NCI-H1092 treated with DMSO at 0.1 percent for 48 hours (cell line): ENCODE measurements at regions not wholly inside any gene's neighbourhood (a gene's known extent, or its start where the extent isn't known, plus 50 kb on each side); places are given as distances from the start of the nearest gene placed in this dataset.
A peak's percentile ranks its signal among the peaks of the same experiment; 100 is the strongest.
"Not testable (repeated sequence)": the region's sequence is repeated elsewhere in the genome, so short reads cannot be mapped to it uniquely, and the experiment has no call there.

Source experiments
- DNase-seq: peaks from one replicate; lab custom pipeline; 2025; lab: John Stamatoyannopoulos, UW

GRCh38 chr1:232352366-232352765, 277.6 kb downstream of the SIPA1L2 start:
- no peak for DNase-seq

DNA sequence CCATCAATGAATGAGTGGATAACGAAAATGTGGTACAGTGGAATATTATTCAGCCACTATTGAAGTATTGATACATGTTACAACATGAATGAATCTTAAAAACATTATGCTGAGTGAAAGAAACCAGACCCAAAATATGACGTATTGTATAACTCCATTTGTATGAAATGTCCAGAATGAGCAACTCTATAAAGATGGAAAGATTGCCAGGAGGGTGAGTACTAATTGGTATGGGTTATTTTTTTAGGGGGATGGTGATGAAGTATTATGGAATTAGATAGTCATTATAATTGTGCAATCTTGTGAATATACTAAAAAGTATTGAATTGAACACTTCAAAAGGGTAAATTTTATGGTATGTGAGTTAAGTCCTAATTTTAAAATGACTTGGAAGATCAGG, 278.6 kb downstream of the SIPA1L2 start:
- no peak for DNase-seq

GRCh38 chr1:232346844-232347243, 283.1 kb downstream of the SIPA1L2 start:
- DNase-seq, result no peak

DNA sequence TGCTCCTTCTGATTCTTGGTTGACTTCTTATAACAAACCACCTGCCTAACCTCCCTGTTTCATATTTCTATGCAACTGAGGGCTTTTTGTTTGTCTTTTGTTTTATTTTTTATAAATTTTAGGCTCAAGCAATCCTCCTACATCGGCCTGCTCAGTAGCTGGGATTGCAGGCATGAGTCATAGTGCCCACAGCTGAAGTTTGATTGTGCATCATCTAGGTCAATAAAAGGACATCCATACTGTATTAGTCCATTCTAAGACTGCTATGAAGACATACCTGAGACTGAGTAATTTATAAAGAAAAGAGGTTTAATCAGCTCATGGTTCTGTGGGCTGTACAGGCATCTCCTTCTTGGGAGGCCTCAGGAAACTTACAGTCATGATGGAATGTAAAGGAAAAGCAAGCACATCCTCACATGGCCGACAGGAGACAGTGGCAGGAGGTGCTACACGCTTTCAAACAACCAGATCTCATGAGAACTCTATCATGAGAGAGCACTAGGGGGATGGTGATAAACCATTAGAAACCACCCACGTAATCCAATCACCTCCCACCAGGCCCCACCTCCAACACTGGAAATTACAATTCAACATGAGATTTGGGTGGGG, 285.0 kb downstream of the SIPA1L2 start:
- no peak for DNase-seq

DNA sequence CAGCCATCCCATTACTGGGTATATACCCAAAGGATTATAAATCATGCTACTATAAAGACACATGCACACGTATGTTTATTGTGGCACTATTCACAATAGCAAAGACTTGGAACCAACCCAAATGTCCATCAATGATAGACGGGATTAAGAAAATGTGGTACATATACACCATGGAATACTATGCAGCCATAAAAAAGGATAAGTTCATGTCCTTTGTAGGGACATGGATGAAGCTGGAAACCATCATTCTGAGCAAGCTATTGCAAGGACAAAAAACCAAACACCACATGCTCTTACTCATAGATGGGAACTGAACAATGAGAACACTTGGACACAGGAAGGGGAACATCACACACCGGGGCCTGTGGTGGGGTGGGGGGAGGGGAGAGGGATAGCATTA, 285.7 kb downstream of the SIPA1L2 start:
- not testable (repeated sequence) for DNase-seq

GRCh38 chr1:232340446-232340845, 289.5 kb downstream of the SIPA1L2 start:
- DNase-seq, result no peak

DNA sequence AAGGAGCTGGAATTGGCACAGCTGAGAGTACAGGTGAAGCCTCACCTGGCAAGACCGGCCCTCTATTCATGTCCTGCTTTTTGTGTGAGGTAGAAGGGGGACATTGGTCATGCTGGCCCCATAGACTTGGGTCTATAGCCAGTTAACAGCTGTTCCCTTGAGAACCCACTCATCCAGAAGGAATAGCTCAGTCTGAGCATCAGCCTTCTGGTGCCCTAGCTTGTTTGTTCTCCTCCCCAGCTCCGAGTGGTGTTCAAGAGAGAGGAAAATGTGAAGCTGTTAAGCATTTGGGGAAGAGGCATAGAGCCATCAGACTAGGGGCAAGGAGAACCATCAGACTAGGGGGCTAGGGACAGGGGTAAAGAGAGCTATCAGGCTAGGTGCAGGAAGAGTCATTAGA, 290.9 kb downstream of the SIPA1L2 start:
- DNase-seq, result no peak

DNA sequence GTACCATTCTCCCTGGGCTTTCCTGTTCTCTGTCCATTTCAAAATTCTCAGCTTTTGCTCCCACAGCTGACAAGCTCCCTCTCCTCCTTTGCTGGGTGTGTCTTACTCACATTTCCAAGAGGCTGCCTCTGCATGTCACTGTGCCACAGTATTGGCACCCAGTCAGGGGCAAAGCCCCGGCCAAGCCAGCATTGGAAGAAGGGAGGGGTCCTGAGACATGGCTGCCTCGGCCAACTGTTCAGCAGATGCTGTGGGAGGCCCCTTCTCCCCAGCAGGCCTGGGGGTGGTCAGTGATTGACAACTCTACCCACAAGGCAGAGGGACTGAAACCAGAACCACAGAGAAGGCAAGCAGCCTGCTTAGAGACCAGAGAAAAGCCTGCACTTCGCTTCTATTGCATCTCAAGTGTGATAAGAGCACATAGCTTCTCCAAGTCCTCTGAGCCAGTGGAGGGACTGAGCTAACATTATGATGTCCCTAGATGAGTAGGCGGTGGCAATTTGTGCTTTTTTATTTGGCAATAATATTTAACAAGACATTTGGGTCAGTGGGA, 294.1 kb downstream of the SIPA1L2 start:
- DNase-seq, result no peak

DNA sequence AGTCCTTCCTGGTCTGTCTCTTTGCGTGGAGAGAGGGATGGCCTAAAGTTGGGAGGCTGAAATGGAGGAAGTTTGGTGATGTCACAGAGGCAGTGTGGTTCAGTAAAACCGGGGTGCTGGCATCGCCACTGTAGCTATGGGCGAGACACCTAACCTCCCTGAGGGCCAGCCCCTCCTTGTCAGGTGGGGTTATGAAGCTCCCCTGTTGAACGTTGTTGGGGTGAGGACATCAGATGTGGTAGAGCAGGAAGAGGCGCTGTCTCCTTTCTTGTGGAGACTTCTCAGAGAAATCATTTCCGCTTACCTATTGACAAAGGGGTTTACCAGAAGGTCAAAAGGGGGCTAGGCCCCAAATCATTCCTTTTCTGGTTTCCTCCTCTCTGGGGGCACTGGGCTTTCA, 294.7 kb downstream of the SIPA1L2 start:
- no peak for DNase-seq

DNA sequence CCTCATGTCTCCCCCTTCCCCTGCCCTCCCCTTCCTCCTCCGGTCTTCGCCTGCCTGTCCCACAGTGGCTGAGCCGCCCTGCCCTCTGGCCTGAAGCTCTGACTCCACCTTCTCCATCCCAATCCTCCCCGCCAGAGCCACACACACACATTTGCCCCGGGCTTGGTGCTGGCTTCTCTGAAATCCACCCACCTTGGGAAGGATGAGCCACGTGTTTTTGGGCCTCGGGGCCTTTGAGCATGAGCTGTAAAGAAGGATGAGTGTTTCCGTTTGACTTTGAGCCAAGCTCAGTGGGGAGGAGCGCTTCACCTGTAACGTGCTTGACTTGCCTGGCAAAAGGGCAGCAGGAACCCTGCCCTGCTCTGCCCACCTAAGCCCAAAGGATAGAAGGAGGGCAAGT, 295.1 kb downstream of the SIPA1L2 start:
- DNase-seq, result no peak

- no peak for DNase-seq
Observed at GRCh38 chr1:232334246-232334645, 295.7 kb downstream of the SIPA1L2 start.

DNA sequence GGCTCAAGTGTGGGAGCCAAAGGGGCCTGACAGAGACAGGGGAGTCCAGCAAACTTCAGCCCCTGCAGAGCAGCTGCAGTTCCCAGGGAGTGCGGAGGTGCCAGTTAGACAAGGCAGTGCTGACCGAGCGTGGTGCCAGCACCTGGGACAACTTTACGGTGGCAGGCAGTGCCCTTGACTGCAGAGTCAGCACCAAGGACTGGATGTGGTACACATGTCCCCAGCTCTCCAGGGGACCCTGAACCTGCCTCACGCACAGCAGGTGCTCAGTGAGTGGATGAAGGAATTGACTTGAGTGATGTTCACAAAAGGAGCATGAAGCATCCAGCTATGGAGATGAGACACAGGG, 296.5 kb downstream of the SIPA1L2 start:
- DNase-seq, result no peak

GRCh38 chr1:232332710-232333418, 297.1 kb downstream of the SIPA1L2 start:
- not testable (repeated sequence) for DNase-seq

DNA sequence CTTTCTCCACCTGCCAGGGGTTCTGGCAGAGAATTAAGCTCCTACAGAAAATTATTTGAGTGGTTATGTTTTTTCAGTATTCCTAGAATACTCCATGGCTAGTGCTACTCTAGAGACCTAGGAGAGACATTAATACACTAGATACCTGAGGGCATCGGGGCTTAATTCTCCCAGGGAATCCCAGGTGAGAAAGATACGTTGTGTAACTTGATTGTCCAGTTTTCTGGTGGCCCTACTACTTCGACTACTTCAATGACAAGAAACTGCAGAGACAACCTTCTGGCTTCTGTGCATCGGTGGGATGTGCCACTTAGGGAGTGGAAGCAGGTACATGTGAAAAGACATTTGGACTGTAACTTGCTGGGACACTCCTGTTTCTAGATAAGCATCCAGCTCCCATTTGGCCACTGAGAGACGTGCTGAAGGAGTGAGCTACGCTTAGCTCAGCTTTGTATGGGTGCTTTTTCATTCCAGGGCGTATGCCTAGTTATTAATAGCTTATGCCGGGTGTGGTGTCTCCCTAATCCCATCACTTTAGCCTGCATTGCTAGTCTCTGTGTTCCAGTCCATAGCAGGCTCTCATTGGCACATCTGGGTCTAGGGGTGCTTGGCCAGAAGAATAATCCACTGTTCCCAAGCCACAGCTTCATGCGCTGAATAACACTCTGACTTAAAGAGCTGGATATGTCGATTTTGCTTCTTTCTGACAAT, 300.7 kb downstream of the SIPA1L2 start:
- no peak for DNase-seq

- no peak for DNase-seq
Observed at GRCh38 chr1:232328486-232329102, 301.3 kb downstream of the SIPA1L2 start.

GRCh38 chr1:232327899-232328298, 302.0 kb downstream of the SIPA1L2 start:
- DNase-seq, result no peak

- DNase-seq, result no peak
Observed at GRCh38 chr1:232327269-232327668, 302.7 kb downstream of the SIPA1L2 start.

DNA sequence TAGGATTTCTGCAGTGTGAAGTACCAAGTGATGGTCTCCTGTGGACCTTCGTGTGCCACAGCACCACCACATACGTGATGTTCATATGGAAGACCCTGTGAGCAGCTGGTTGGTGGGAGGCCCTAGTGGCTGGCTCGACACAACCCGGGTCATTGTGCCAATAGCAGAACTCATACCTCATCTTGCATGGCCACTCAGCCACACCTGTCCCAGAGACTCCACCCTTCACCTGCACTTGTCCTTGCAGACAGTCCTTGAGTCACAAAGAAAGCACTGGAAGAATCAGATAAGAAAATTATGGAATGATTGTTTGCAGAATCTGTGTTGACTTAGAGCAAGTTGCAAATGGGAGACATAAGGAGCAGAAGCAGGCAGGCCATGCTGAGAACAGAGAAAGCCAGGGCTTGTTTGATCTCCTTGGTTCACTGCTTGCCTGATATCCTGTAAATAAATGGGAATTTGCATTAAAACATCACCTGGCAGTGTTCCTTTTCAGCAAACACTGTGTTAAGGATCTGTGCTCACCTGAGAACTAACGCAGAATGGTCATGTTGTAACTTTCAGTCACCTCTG, 307.7 kb downstream of the SIPA1L2 start:
- no peak for DNase-seq

- no peak for DNase-seq
Observed at GRCh38 chr1:232319518-232320210, 310.3 kb downstream of the SIPA1L2 start.

GRCh38 chr1:232319072-232319471, 310.9 kb downstream of the SIPA1L2 start:
- DNase-seq, result peak; percentile 31

- DNase-seq, result no peak
Observed at GRCh38 chr1:232318143-232318542, 311.8 kb downstream of the SIPA1L2 start.

GRCh38 chr1:232317350-232317749, 312.6 kb downstream of the SIPA1L2 start:
- no peak for DNase-seq
